Medulla oblongata (tissue), 1 donor: ENCODE measurements at regions not wholly inside any gene's neighbourhood (a gene's known extent, or its start where the extent isn't known, plus 50 kb on each side); places are given as distances from the start of the nearest gene placed in this dataset.
"Not testable (repeated sequence)": the region's sequence is repeated elsewhere in the genome, so short reads cannot be mapped to it uniquely, and the experiment has no call there.

ENCODE experiments used
- DNase-seq: peaks from one replicate; pipeline ENCODE4 v3.0.0-alpha.2; 2015; ENCODE audit errors: extremely low spot score

DNA sequence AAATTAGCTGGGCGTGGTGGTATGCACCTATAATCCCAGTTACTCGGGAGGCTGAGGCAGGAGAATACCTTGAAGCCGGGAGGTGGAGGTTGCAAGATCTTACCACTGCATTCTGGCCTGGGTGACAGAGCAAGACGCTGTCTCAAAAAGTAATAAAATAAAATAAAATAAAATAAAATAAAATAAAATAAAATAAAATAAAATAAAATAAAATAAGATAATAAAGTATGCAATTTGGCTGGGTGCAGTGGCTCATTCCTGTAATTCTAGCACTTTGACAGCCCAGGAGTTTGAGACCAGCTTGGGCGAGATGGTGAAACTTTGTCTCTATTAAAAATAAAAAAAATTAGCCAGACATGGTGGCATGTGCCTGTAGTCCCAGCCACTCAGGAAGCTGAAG lies 85.6 kb upstream of the XPO1 start:
- no peak for DNase-seq

- no peak for DNase-seq
These were observed 82.3 kb upstream of the XPO1 start for GRCh38 chr2:61620244-61621159.

DNA sequence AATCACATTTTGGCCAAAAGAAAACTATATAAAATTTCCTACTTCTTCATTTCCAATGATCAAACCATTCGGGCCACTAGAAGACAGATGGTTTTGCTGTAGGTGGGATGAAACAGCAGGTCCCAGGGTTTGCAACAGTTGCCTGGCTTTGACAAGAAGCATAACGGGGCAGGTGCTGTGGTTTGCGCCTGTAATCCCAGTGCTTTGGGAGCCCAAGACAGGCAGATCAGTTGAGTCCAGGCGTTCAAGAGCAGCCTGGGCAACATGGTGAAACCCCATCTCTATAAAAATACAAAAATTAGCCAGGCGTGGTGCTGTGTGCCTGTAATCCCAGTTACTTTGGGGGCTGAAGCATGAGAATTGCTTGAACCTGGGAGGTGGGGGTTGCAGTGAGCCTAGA lies 81.4 kb upstream of the XPO1 start:
- no peak for DNase-seq

- no peak for DNase-seq
These were observed 79.5 kb upstream of the XPO1 start for GRCh38 chr2:61617610-61618009.

- no peak for DNase-seq
These were observed 67.1 kb upstream of the XPO1 start for GRCh38 chr2:61605245-61605644.

DNA sequence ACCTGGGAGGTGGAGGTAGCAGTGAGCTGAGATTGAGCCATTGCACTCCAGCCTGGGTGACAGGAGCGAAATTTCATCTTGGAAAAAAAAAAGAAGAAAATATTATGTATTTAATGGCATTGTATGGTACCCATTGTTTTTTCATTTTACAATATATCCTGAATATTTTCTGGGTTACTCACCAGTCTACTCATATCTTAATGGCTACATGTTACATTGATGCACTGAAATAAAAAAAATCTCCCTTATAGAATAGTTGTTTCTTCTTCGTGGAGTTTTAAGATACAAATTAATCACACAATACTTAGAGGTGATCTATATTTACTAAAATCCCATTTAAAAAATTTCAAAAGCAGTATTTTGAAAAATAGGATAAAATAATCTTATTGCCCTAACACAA lies 66.3 kb upstream of the XPO1 start:
- no peak for DNase-seq

- not testable (repeated sequence) for DNase-seq
These were observed 60.5 kb upstream of the XPO1 start for GRCh38 chr2:61598515-61599156.

GRCh38 chr2:61597300-61598289 lies 59.4 kb upstream of the XPO1 start:
- DNase-seq, result no peak

- not testable (repeated sequence) for DNase-seq
These were observed 56.0 kb upstream of the XPO1 start for GRCh38 chr2:61594201-61594600.

GRCh38 chr2:61593648-61594047 lies 55.5 kb upstream of the XPO1 start:
- not testable (repeated sequence) for DNase-seq

- no peak for DNase-seq
These were observed 52.1 kb upstream of the XPO1 start for GRCh38 chr2:61590214-61590613.

DNA sequence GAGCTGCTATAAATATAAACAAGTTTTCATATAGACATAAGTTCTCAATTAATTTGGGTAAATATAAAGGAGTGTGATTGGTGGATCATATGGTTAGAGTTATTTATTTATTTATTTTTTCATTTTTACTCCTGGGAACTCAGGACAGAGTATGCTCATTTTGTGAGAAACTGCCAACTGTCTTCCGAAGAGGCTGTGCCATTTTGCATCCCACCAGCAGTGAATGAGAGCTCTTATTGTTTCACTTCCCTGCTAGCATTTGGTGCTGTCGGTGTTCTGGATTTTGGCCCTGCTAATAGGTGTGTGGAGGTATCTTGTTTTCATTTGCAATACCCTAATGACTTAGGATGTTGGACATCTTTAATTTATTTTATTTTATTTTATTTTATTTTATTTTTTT lies 50.4 kb upstream of the XPO1 start:
- no peak for DNase-seq
